C4-2B (cell line): ENCODE measurements at regions not wholly inside any gene's neighbourhood (a gene's known extent, or its start where the extent isn't known, plus 50 kb on each side); places are given as distances from the start of the nearest gene placed in this dataset.

Experiments
- ZFX ChIP-seq: fragments of 450-650 bp; IDR thresholded peaks from 2 replicates; pipeline ENCODE4 v1.6.1; 2017
- TF ChIP-seq, protein P1 (sequence below): fragments of 450-650 bp; conservative IDR thresholded peaks from 2 replicates; pipeline ENCODE4 v1.5.1; 2017; ENCODE audit warnings: mild to moderate bottlenecking

DNA sequence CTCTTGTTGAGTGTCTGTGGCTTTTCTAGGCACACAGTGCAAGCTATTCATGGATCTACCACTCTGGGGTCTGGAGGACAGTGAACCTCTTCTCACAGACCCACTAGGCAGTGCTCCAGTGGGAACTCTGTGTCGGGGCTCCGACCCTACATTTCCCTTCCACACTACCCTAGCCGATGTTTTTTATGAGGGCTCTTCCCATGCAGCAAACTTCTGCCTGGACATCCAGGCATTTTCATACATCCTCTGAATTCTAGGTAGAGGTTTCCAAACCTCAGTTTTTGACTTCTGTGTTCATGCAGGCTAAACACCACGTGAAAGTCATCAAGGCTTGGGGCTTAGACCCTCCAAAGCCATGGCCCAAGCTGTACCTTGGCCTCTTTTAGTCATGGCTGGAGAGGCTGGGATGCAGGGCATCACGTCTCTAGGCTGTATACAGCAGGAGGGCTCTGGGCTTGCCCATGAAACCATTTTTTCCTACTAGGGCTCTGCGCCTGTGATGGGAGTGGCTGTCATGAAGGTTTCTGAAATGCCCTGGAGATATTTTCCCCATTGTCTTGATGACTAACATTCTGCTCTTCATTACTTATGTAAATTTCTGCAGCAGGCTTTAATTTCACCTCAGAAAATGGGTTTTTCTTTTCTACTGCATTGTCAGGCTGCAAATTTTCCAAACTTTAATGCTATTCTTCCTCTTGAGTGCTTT is 249.8 kb upstream of the CPEB2 start:
- TF ChIP-seq, protein P1, sequence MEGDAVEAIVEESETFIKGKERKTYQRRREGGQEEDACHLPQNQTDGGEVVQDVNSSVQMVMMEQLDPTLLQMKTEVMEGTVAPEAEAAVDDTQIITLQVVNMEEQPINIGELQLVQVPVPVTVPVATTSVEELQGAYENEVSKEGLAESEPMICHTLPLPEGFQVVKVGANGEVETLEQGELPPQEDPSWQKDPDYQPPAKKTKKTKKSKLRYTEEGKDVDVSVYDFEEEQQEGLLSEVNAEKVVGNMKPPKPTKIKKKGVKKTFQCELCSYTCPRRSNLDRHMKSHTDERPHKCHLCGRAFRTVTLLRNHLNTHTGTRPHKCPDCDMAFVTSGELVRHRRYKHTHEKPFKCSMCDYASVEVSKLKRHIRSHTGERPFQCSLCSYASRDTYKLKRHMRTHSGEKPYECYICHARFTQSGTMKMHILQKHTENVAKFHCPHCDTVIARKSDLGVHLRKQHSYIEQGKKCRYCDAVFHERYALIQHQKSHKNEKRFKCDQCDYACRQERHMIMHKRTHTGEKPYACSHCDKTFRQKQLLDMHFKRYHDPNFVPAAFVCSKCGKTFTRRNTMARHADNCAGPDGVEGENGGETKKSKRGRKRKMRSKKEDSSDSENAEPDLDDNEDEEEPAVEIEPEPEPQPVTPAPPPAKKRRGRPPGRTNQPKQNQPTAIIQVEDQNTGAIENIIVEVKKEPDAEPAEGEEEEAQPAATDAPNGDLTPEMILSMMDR, result no peak
- TF ChIP-seq ZFX, result no peak
